ENCODE measurements at regions not wholly inside any gene's neighbourhood (a gene's known extent, or its start where the extent isn't known, plus 50 kb on each side); places are given as distances from the start of the nearest gene placed in this dataset.

DNA sequence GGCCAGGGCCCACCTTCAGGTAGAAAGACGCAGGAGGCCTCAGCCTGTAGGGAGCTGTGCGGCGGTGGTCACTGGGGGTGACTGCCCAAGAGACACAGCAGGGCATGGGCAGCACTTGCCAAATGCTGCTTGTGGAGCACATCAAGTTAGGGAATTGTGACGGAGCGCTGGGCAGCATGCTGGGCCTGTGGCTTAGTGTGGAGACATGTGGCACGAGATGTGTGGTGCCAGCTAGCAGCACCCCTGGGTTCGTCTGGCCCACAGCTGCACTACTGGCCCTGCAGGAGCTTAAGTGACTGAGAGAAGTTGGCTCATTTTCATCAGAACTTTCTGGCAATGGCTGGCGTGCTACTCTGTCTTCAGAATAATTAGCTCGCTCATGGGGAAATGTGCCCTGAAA lies 213.1 kb upstream of the SYNDIG1 start:
- BruUV-seq (replicated peaks) = no TSS peak
- ChIA-PET POLR2A (no interaction called here), CTCF (no interaction called here)
- intact Hi-C loops (cut with micrococcal nuclease; ENCODE audit: unreplicated experiment) (no loop called here), in situ Hi-C loops (cut with HindIII; ENCODE audit: low pct_unique_long_range_greater_than_20kb, low sequenced_read_pairs) (no loop called here)
- H3K36me3 ChIP-seq (ENCODE audit: control insufficient read depth, insufficient read depth, low read length) = no peaks in the 10 kb centered on the region
- no peak for DNase-seq (ENCODE audit: low read depth, low spot score)
- H3K27me3 ChIP-seq (ENCODE audit: control insufficient read depth, insufficient read depth, low read length) = 0 out of 2 replicates have a peak, but pooled peaks cover 2% of the 10 kb centered on the region
- ATAC-seq = no peak
- no peaks in the 10 kb centered on the region for H3K9me3 ChIP-seq (ENCODE audit: control insufficient read depth, insufficient read depth, low read depth, low read length)
- H3K4me1 ChIP-seq (ENCODE audit: control insufficient read depth, insufficient read depth, low read length) = no peaks in the 10 kb centered on the region
- H3K4me3 ChIP-seq (ENCODE audit: low read depth in 2 of 2, low read length in 2 of 2) = no peak overlapping the region
- no peak overlapping the region for H3K27ac ChIP-seq (ENCODE audit: low read length)
- no peak for TF ChIP-seq REST (IDR thresholded peaks at IDR 0.05; ENCODE audit: insufficient read depth in 1 of 2, low read depth in 2 of 2, low read length in 1 of 2)
- no peak for TF ChIP-seq TCF7L2 (IDR thresholded peaks at IDR 0.05; ENCODE audit: low read depth, low read length)
- TF ChIP-seq SIN3A (IDR thresholded peaks at IDR 0.05; ENCODE audit: borderline replicate concordance, insufficient read depth, low read depth, low read length) = no peak
- no peak for TF ChIP-seq POLR2AphosphoS5 (IDR thresholded peaks at IDR 0.05; ENCODE audit: low read depth, low read length)

DNA sequence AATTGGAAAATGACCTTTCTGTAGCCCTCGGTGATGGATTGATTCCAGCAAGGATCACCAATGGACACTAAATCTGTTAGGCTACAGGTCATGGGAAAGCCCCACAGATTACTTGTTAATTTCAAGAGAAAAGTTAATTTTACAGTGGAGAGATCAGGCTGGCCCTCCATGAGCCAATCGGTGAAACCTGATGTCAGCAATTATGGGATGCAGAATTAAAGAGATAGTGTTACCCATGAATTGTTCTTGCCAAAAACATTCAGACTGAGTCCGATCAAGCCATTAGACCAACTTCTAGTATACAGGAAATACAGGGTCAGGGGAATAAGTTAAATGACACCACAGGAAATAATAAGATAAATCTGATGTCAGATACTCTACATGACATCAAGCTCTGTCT lies 214.9 kb upstream of the SYNDIG1 start:
- ChIA-PET CTCF (no interaction called here), POLR2A (no interaction called here)
- no peak overlapping the region for H3K27ac ChIP-seq (ENCODE audit: low read length)
- intact Hi-C loops (cut with micrococcal nuclease; ENCODE audit: unreplicated experiment) (no loop called here), in situ Hi-C loops (cut with HindIII; ENCODE audit: low pct_unique_long_range_greater_than_20kb, low sequenced_read_pairs) (no loop called here)
- no peak overlapping the region for H3K4me3 ChIP-seq (ENCODE audit: low read depth in 2 of 2, low read length in 2 of 2)
- no peaks in the 10 kb centered on the region for H3K9me3 ChIP-seq (ENCODE audit: control insufficient read depth, insufficient read depth, low read depth, low read length)
- H3K36me3 ChIP-seq (ENCODE audit: control insufficient read depth, insufficient read depth, low read length) = no peaks in the 10 kb centered on the region
- no TSS peak for BruUV-seq (replicated peaks)
- ATAC-seq (no peak), DNase-seq (ENCODE audit: low read depth, low spot score) (no peak)
- TF ChIP-seq, protein P1, sequence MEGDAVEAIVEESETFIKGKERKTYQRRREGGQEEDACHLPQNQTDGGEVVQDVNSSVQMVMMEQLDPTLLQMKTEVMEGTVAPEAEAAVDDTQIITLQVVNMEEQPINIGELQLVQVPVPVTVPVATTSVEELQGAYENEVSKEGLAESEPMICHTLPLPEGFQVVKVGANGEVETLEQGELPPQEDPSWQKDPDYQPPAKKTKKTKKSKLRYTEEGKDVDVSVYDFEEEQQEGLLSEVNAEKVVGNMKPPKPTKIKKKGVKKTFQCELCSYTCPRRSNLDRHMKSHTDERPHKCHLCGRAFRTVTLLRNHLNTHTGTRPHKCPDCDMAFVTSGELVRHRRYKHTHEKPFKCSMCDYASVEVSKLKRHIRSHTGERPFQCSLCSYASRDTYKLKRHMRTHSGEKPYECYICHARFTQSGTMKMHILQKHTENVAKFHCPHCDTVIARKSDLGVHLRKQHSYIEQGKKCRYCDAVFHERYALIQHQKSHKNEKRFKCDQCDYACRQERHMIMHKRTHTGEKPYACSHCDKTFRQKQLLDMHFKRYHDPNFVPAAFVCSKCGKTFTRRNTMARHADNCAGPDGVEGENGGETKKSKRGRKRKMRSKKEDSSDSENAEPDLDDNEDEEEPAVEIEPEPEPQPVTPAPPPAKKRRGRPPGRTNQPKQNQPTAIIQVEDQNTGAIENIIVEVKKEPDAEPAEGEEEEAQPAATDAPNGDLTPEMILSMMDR (IDR thresholded peaks at IDR 0.05) = no peak
- no peak for TF ChIP-seq TCF7L2 (IDR thresholded peaks at IDR 0.05; ENCODE audit: low read depth, low read length)
- no peak for TF ChIP-seq POLR2AphosphoS5 (IDR thresholded peaks at IDR 0.05; ENCODE audit: low read depth, low read length)
- no peak for TF ChIP-seq REST (IDR thresholded peaks at IDR 0.05; ENCODE audit: insufficient read depth in 1 of 2, low read depth in 2 of 2, low read length in 1 of 2)
- TF ChIP-seq SIN3A (IDR thresholded peaks at IDR 0.05; ENCODE audit: borderline replicate concordance, insufficient read depth, low read depth, low read length) = no peak
- H3K27me3 ChIP-seq (ENCODE audit: control insufficient read depth, insufficient read depth, low read length) = 0 out of 2 replicates have a peak, but pooled peaks cover 2% of the 10 kb centered on the region
- no peaks in the 10 kb centered on the region for H3K4me1 ChIP-seq (ENCODE audit: control insufficient read depth, insufficient read depth, low read length)
